H9 (cell line): ENCODE measurements at regions not wholly inside any gene's neighbourhood (a gene's known extent, or its start where the extent isn't known, plus 50 kb on each side); places are given as distances from the start of the nearest gene placed in this dataset.

Source experiments
- DNase-seq: peaks from one replicate; pipeline ENCODE4 v3.0.0-alpha.2; 2017
- H2AFZ ChIP-seq: one replicate; pipeline ENCODE4 v1.6.1; 2013; ENCODE audit warnings: mild to moderate bottlenecking, low read length, control low read depth, moderate library complexity
- H2AK5ac ChIP-seq: 2 replicates; pipeline ENCODE4 v1.6.1; 2013; ENCODE audit warnings: low read length, control low read depth, mixed read lengths; ENCODE audit not compliant: insufficient read length
- H2BK120ac ChIP-seq: one replicate; pipeline ENCODE4 v1.6.1; 2013; ENCODE audit warnings: low read depth, mild to moderate bottlenecking, low read length, control low read depth, inconsistent platforms; ENCODE audit not compliant: poor library complexity, severe bottlenecking
- H2BK12ac ChIP-seq: 2 replicates; pipeline ENCODE4 v1.6.1; 2013; ENCODE audit warnings: low read length, control low read depth, mixed read lengths, low read depth; ENCODE audit not compliant: insufficient read length
- H2BK15ac ChIP-seq: 2 replicates; pipeline ENCODE4 v1.6.1; 2013; ENCODE audit warnings: low read depth, low read length, control low read depth
- H2BK20ac ChIP-seq: one replicate; pipeline ENCODE4 v1.6.1; 2013; ENCODE audit warnings: low read depth, mild to moderate bottlenecking, low read length, control low read depth, inconsistent platforms; ENCODE audit not compliant: poor library complexity, severe bottlenecking
- H2BK5ac ChIP-seq: 2 replicates; pipeline ENCODE4 v1.6.1; 2013; ENCODE audit warnings: low read length, control low read depth, mixed read lengths; ENCODE audit not compliant: insufficient read length
- H3K14ac ChIP-seq: 2 replicates; pipeline ENCODE4 v1.6.1; 2013; ENCODE audit warnings: low read length, control low read depth; ENCODE audit not compliant: insufficient read depth
- H3K18ac ChIP-seq: 2 replicates; pipeline ENCODE4 v1.6.1; 2013; ENCODE audit warnings: low read depth, mild to moderate bottlenecking, mixed read lengths, low read length, control low read depth; ENCODE audit not compliant: insufficient read length
- H3K23ac ChIP-seq: 2 replicates; pipeline ENCODE4 v1.6.1; 2013; ENCODE audit warnings: low read length, control low read depth, mixed read lengths, low read depth; ENCODE audit not compliant: insufficient read length
- H3K23me2 ChIP-seq: 2 replicates; pipeline ENCODE4 v1.6.1; 2013; ENCODE audit warnings: low read depth, mild to moderate bottlenecking, mixed read lengths, low read length, control low read depth; ENCODE audit not compliant: insufficient read length, poor library complexity, severe bottlenecking
- H3K27ac ChIP-seq: 2 replicates; pipeline ENCODE4 v1.5.1; 2013; ENCODE audit warnings: low read length, control low read depth, mixed read lengths, low read depth; ENCODE audit not compliant: insufficient read length
- H3K27me3 ChIP-seq: 2 replicates; pipeline ENCODE4 v1.6.1; 2013; ENCODE audit warnings: low read length, control low read depth, inconsistent platforms; ENCODE audit not compliant: insufficient read depth
- H3K4ac ChIP-seq: 2 replicates; pipeline ENCODE4 v1.6.1; 2013; ENCODE audit warnings: low read depth, mild to moderate bottlenecking, control low read depth, inconsistent platforms, low read length, moderate library complexity
- H3K4me1 ChIP-seq: 2 replicates; pipeline ENCODE4 v1.6.1; 2013; ENCODE audit warnings: low read length, control low read depth, inconsistent platforms; ENCODE audit not compliant: insufficient read depth
- H3K4me2 ChIP-seq: 2 replicates; pipeline ENCODE4 v1.6.1; 2013; ENCODE audit warnings: low read length, control low read depth, mixed read lengths; ENCODE audit not compliant: insufficient read length, insufficient read depth
- H3K56ac ChIP-seq: 2 replicates; pipeline ENCODE4 v1.6.1; 2013; ENCODE audit warnings: low read depth, mild to moderate bottlenecking, mixed read lengths, low read length, control low read depth; ENCODE audit not compliant: insufficient read length
- H3K79me1 ChIP-seq: 2 replicates; pipeline ENCODE4 v1.6.1; 2013; ENCODE audit warnings: low read depth, mild to moderate bottlenecking, moderate library complexity, low read length, control low read depth, inconsistent platforms; ENCODE audit not compliant: insufficient read depth, poor library complexity, severe bottlenecking
- H3K79me2 ChIP-seq: 2 replicates; pipeline ENCODE4 v1.6.1; 2013; ENCODE audit warnings: low read length, control low read depth, inconsistent platforms; ENCODE audit not compliant: insufficient read depth
- H3K9ac ChIP-seq: 2 replicates; pipeline ENCODE4 v1.6.1; 2013; ENCODE audit warnings: low read length, control low read depth, mixed read lengths; ENCODE audit not compliant: insufficient read length; ENCODE audit errors: extremely low read depth
- H3K9me3 ChIP-seq: one replicate; pipeline ENCODE4 v1.6.1; 2013; ENCODE audit warnings: low read depth, low read length, inconsistent platforms; ENCODE audit not compliant: control insufficient read depth
- H3T11ph ChIP-seq: one replicate; pipeline ENCODE4 v1.6.1; 2013; ENCODE audit warnings: mild to moderate bottlenecking, low read length, control low read depth, inconsistent platforms
- H4K20me1 ChIP-seq: one replicate; pipeline ENCODE4 v1.6.1; 2013; ENCODE audit not compliant: control insufficient read depth, insufficient read length, insufficient read depth
- H4K5ac ChIP-seq: 2 replicates; pipeline ENCODE4 v1.6.1; 2013; ENCODE audit warnings: low read depth, mild to moderate bottlenecking, mixed read lengths, low read length, control low read depth; ENCODE audit not compliant: insufficient read length
- H4K8ac ChIP-seq: replicated peaks from 2 replicates; pipeline ENCODE4 v1.6.1; 2013; ENCODE audit warnings: low read length, control low read depth, mixed read lengths, low read depth; ENCODE audit not compliant: insufficient read length
- H4K91ac ChIP-seq: 2 replicates; pipeline ENCODE4 v1.6.1; 2013; ENCODE audit warnings: low read depth, mild to moderate bottlenecking, moderate library complexity, mixed read lengths, low read length, control low read depth; ENCODE audit not compliant: insufficient read length
- H3K27ac Mint-ChIP-seq, 3 experiments: 2 replicates in 2 of 3; 3 replicates in 1 of 3; pipeline ENCODE4 v1.8.0; 2020 to 2021; ENCODE audit warnings: mixed read lengths in 3 of 3, mild to moderate bottlenecking in 1 of 3, moderate library complexity in 1 of 3
- H3K27me3 Mint-ChIP-seq: 2 replicates; pipeline ENCODE4 v1.8.0; 2021; ENCODE audit warnings: low read depth, mild to moderate bottlenecking, moderate library complexity, mixed read lengths
- H3K36me3 Mint-ChIP-seq, 3 experiments: 2 replicates in 2 of 3; 3 replicates in 1 of 3; pipeline ENCODE4 v1.8.0; 2020 to 2021; ENCODE audit warnings: low read depth in 3 of 3, mixed read lengths in 3 of 3; ENCODE audit not compliant: insufficient read depth in 1 of 3
- H3K4me1 Mint-ChIP-seq, 2 experiments: 2 replicates each; pipeline ENCODE4 v1.8.0; 2020; ENCODE audit warnings: mixed read lengths in 2 of 2
- H3K4me3 Mint-ChIP-seq, 2 experiments: 2 replicates in 1 of 2; 3 replicates in 1 of 2; pipeline ENCODE4 v1.8.0; 2020 to 2021; ENCODE audit warnings: mild to moderate bottlenecking in 2 of 2, mixed read lengths in 2 of 2, moderate library complexity in 1 of 2
- H3K9me3 Mint-ChIP-seq, 2 experiments: 2 replicates in 1 of 2; 3 replicates in 1 of 2; pipeline ENCODE4 v1.8.0; 2020; ENCODE audit warnings: mild to moderate bottlenecking in 2 of 2, mixed read lengths in 2 of 2, moderate library complexity in 1 of 2
- WGBS: extraction: QIAGEN DNeasy Blood & Tissue Kit; methylation state at CpG from one replicate; pipeline ENCODE4 v1.1.7; 2013; ENCODE audit warnings: missing lambda C conversion rate, low lambda C conversion rate, mixed read lengths; ENCODE audit not compliant: insufficient read length; ENCODE audit errors: extremely low coverage; 5-methylcytosine and 5-hydroxymethylcytosine counted together
- TF ChIP-seq, protein P1 (sequence below): fragments of 200-600 bp; sonication (generic); conservative IDR thresholded peaks from 3 replicates; pipeline ENCODE4 v1.8.0; 2021; ENCODE audit warnings: antibody characterized with exemption, mild to moderate bottlenecking

DNA sequence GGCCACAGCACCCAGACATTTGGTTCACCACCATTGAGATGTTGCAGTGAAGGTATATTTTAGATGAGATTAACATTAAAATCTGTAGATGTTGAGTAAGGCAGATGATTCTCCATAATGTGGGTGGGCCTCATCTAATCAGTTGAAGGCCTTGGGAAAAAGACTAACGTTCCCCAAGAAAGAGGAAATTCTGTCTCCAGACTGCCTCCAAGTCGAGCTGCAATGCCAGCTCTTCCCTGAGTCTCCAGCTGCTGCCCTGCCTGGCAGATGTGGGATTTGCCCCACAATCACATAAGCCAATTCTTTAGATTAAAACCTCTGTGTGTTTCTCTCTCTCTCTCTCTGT lies 101.9 kb downstream of the PDCL3 start:
- H4K20me1 ChIP-seq, result no peaks in the 10 kb centered on the region
- no peak overlapping the region for H3K23ac ChIP-seq
- H3K9ac ChIP-seq, result no peak overlapping the region
- H3K27me3 Mint-ChIP-seq, result peaks cover 2% of the 10 kb centered on the region; the same call in 1 of the 2 replicates
- no peak overlapping the region for H2AFZ ChIP-seq
- no peak overlapping the region for H3K4ac ChIP-seq
- H2BK120ac ChIP-seq, result no peak overlapping the region
- no peaks in the 10 kb centered on the region for H3K36me3 Mint-ChIP-seq
- no peak overlapping the region for H3K4me2 ChIP-seq
- TF ChIP-seq, protein P1, sequence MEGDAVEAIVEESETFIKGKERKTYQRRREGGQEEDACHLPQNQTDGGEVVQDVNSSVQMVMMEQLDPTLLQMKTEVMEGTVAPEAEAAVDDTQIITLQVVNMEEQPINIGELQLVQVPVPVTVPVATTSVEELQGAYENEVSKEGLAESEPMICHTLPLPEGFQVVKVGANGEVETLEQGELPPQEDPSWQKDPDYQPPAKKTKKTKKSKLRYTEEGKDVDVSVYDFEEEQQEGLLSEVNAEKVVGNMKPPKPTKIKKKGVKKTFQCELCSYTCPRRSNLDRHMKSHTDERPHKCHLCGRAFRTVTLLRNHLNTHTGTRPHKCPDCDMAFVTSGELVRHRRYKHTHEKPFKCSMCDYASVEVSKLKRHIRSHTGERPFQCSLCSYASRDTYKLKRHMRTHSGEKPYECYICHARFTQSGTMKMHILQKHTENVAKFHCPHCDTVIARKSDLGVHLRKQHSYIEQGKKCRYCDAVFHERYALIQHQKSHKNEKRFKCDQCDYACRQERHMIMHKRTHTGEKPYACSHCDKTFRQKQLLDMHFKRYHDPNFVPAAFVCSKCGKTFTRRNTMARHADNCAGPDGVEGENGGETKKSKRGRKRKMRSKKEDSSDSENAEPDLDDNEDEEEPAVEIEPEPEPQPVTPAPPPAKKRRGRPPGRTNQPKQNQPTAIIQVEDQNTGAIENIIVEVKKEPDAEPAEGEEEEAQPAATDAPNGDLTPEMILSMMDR, result no peak
- no peak overlapping the region for H2AK5ac ChIP-seq
- H3K27ac ChIP-seq, result no peak overlapping the region
- H3K79me1 ChIP-seq, result no peaks in the 10 kb centered on the region
- no peaks in the 10 kb centered on the region for H3K9me3 ChIP-seq
- no peak overlapping the region for H3K56ac ChIP-seq
- H3K27ac Mint-ChIP-seq, result no peak overlapping the region
- no peak overlapping the region for H2BK20ac ChIP-seq
- H2BK12ac ChIP-seq, result no peak overlapping the region
- H3K18ac ChIP-seq, result no peak overlapping the region
- H3T11ph ChIP-seq, result no peak overlapping the region
- no peaks in the 10 kb centered on the region for H3K23me2 ChIP-seq
- H4K5ac ChIP-seq, result no peak overlapping the region
- no CpG with 5 or more reads among the region's 2 CpGs for WGBS
- no peak overlapping the region for H4K91ac ChIP-seq
- H3K14ac ChIP-seq, result no peak overlapping the region
- no peak overlapping the region for H2BK15ac ChIP-seq
- H3K27me3 ChIP-seq, result no peaks in the 10 kb centered on the region
- H3K9me3 Mint-ChIP-seq, result no peaks in the 10 kb centered on the region
- H3K4me1 Mint-ChIP-seq, result 0 out of 4 replicates have a peak, but pooled peaks cover 0 to 2% of the 10 kb centered on the region in 2 experiments
- H4K8ac ChIP-seq, result no peak overlapping the region
- H3K79me2 ChIP-seq, result no peaks in the 10 kb centered on the region
- no peak overlapping the region for H2BK5ac ChIP-seq
- no peak overlapping the region for H3K4me3 Mint-ChIP-seq
- no peaks in the 10 kb centered on the region for H3K4me1 ChIP-seq
- DNase-seq, result no peak
